OCI-LY1 (cell line): ENCODE measurements at regions not wholly inside any gene's neighbourhood (a gene's known extent, or its start where the extent isn't known, plus 50 kb on each side); places are given as distances from the start of the nearest gene placed in this dataset.

Experiments
- H2AFZ ChIP-seq: fragments of 200-600 bp; sonication (generic), shearing (Covaris generic); 2 replicates; pipeline ENCODE4 v1.6.0; 2014; ENCODE audit warnings: antibody characterized with exemption, mild to moderate bottlenecking, low read length
- H3F3A ChIP-seq: fragments of 200-600 bp; sonication (generic), shearing (Covaris generic); 2 replicates; pipeline ENCODE4 v1.6.0; 2014; ENCODE audit warnings: mild to moderate bottlenecking, antibody characterized with exemption, low read length, moderate library complexity; ENCODE audit not compliant: insufficient read depth
- H3K27ac ChIP-seq: fragments of 200-600 bp; sonication (generic); 2 replicates; pipeline ENCODE4 v1.5.1; 2014; ENCODE audit warnings: low read length, mixed run types, mild to moderate bottlenecking, low read depth; ENCODE audit not compliant: poor library complexity, severe bottlenecking
- H3K27me3 ChIP-seq: fragments of 200-600 bp; sonication (generic); 2 replicates; pipeline ENCODE4 v1.6.0; 2014; ENCODE audit warnings: antibody characterized with exemption, mild to moderate bottlenecking, low read length, moderate library complexity; ENCODE audit not compliant: insufficient read depth
- H3K36me3 ChIP-seq: fragments of 200-600 bp; sonication (generic); 2 replicates; pipeline ENCODE4 v1.6.1; 2014; ENCODE audit warnings: mild to moderate bottlenecking, antibody characterized with exemption, low read length, moderate library complexity, mixed read lengths; ENCODE audit not compliant: insufficient read depth
- H3K4me1 ChIP-seq: fragments of 200-600 bp; sonication (generic); 2 replicates; pipeline ENCODE4 v1.5.1; 2014; ENCODE audit warnings: mild to moderate bottlenecking, low read length, moderate library complexity; ENCODE audit not compliant: insufficient read depth, severe bottlenecking
- H3K4me2 ChIP-seq: fragments of 200-600 bp; sonication (generic), shearing (Covaris generic); 2 replicates; pipeline ENCODE4 v1.6.1; 2014; ENCODE audit warnings: low read length
- H3K4me3 ChIP-seq: fragments of 200-600 bp; sonication (generic); 2 replicates; pipeline ENCODE4 v1.5.1; 2014; ENCODE audit warnings: low read length, low read depth, mild to moderate bottlenecking, mixed read lengths; ENCODE audit not compliant: poor library complexity, severe bottlenecking
- H3K79me2 ChIP-seq: fragments of 200-600 bp; shearing (Covaris generic); 2 replicates; pipeline ENCODE4 v1.6.1; 2016; ENCODE audit warnings: mixed run types, low read length, mixed read lengths; ENCODE audit not compliant: insufficient read depth
- H3K9ac ChIP-seq: fragments of 200-600 bp; sonication (generic), shearing (Covaris generic); 2 replicates; pipeline ENCODE4 v1.6.1; 2014; ENCODE audit warnings: mild to moderate bottlenecking, low read length, mixed read lengths
- H3K9me2 ChIP-seq: fragments of 200-600 bp; sonication (generic), shearing (Covaris generic); 2 replicates; pipeline ENCODE4 v1.6.1; 2014; ENCODE audit warnings: low read depth, mild to moderate bottlenecking, low read length, mixed read lengths
- H3K9me3 ChIP-seq: fragments of 200-600 bp; shearing (Covaris generic); 2 replicates; pipeline ENCODE4 v1.6.1; 2014; ENCODE audit warnings: low read length, mixed read lengths
- H4K20me1 ChIP-seq: fragments of 200-600 bp; sonication (generic), shearing (Covaris generic); 2 replicates; pipeline ENCODE4 v1.6.0; 2016; ENCODE audit warnings: mild to moderate bottlenecking, low read length; ENCODE audit not compliant: insufficient read depth
- EZH2 ChIP-seq: fragments of 200-600 bp; sonication (generic), shearing (Covaris generic); IDR thresholded peaks from 2 replicates; pipeline ENCODE4 v1.8.0; 2017; ENCODE audit warnings: borderline replicate concordance, mixed run types, mild to moderate bottlenecking, antibody characterized with exemption, low read length, moderate library complexity, mixed read lengths
- TF ChIP-seq, protein P1 (sequence below): fragments of 200-600 bp; sonication (generic), shearing (Covaris generic); IDR thresholded peaks from 2 replicates; pipeline ENCODE4 v1.5.1; 2017; ENCODE audit warnings: mild to moderate bottlenecking, antibody characterized with exemption, low read length, moderate library complexity, mixed read lengths

DNA sequence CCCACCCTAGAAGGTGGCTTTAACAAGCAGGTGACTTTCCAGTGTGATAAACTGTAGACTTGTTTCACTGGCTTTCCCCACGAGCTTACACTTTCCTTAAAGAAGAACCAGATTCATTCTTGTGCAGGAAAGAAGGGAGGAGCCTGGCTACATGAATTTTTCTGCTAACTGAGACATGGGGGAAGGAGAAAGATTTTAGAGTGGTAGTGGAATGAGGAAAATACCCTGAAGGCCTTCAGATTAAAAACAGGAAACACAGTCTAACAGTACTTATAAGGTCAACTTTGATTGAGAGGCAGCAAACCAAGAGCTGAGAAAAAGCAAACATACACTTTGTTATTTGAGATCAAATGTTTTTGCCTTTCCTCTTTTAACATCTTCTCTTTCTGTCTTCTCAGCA is 640.9 kb upstream of the PLXNA2 start:
- Histone ChIP-seq H3K36me3 (no peaks in the 10 kb centered on the region), H3K79me2 (no peaks in the 10 kb centered on the region), H3K9ac (no peak overlapping the region), H3K4me3 (no peak overlapping the region), H2AFZ (no peak overlapping the region), H3K4me1 (no peaks in the 10 kb centered on the region), H3K4me2 (no peak overlapping the region), H3K27ac (no peak overlapping the region), H3K9me3 (no peaks in the 10 kb centered on the region), H4K20me1 (no peaks in the 10 kb centered on the region), H3K9me2 (no peaks in the 10 kb centered on the region), H3F3A (no peaks in the 10 kb centered on the region), H3K27me3 (no peaks in the 10 kb centered on the region)
- TF ChIP-seq, protein P1, sequence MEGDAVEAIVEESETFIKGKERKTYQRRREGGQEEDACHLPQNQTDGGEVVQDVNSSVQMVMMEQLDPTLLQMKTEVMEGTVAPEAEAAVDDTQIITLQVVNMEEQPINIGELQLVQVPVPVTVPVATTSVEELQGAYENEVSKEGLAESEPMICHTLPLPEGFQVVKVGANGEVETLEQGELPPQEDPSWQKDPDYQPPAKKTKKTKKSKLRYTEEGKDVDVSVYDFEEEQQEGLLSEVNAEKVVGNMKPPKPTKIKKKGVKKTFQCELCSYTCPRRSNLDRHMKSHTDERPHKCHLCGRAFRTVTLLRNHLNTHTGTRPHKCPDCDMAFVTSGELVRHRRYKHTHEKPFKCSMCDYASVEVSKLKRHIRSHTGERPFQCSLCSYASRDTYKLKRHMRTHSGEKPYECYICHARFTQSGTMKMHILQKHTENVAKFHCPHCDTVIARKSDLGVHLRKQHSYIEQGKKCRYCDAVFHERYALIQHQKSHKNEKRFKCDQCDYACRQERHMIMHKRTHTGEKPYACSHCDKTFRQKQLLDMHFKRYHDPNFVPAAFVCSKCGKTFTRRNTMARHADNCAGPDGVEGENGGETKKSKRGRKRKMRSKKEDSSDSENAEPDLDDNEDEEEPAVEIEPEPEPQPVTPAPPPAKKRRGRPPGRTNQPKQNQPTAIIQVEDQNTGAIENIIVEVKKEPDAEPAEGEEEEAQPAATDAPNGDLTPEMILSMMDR = no peak
- TF ChIP-seq EZH2 = no peak

- Histone ChIP-seq H3F3A (no peaks in the 10 kb centered on the region), H3K9me2 (no peaks in the 10 kb centered on the region), H3K27me3 (no peaks in the 10 kb centered on the region), H3K4me1 (no peaks in the 10 kb centered on the region), H2AFZ (no peak overlapping the region), H3K9me3 (no peaks in the 10 kb centered on the region), H3K4me3 (no peak overlapping the region), H3K27ac (no peak overlapping the region), H4K20me1 (no peaks in the 10 kb centered on the region), H3K36me3 (no peaks in the 10 kb centered on the region), H3K79me2 (no peaks in the 10 kb centered on the region), H3K4me2 (no peak overlapping the region), H3K9ac (no peak overlapping the region)
- TF ChIP-seq, protein P1 = no peak
- TF ChIP-seq EZH2 = no peak
Observed at GRCh38 chr1:208885650-208886049, 641.5 kb upstream of the PLXNA2 start.

GRCh38 chr1:208888376-208888775 is 644.2 kb upstream of the PLXNA2 start:
- Histone ChIP-seq H3K4me3 (no peak overlapping the region), H2AFZ (no peak overlapping the region), H4K20me1 (no peaks in the 10 kb centered on the region), H3K9ac (no peak overlapping the region), H3K79me2 (no peaks in the 10 kb centered on the region), H3K9me3 (no peaks in the 10 kb centered on the region), H3K4me2 (no peak overlapping the region), H3K4me1 (no peaks in the 10 kb centered on the region), H3K36me3 (no peaks in the 10 kb centered on the region), H3K9me2 (no peaks in the 10 kb centered on the region), H3K27me3 (no peaks in the 10 kb centered on the region), H3K27ac (no peak overlapping the region), H3F3A (no peaks in the 10 kb centered on the region)
- TF ChIP-seq EZH2 = no peak
- TF ChIP-seq, protein P1 = no peak
